Esophagus squamous epithelium (tissue), 4 donors: ENCODE measurements at regions not wholly inside any gene's neighbourhood (a gene's known extent, or its start where the extent isn't known, plus 50 kb on each side); places are given as distances from the start of the nearest gene placed in this dataset.

Experiments
- CTCF ChIP-seq, 6 experiments: fragments of 450-650 bp in 4 of 6; fragments of 200-600 bp in 2 of 6; sonication (generic) in 2 of 6; IDR thresholded peaks; one replicate each; pipeline ENCODE4 v1.5.1; 2016 to 2019; ENCODE audit warnings: antibody characterized with exemption in 6 of 6, mild to moderate bottlenecking in 4 of 6, moderate library complexity in 4 of 6
- POLR2A ChIP-seq, 4 donors: fragments of 450-650 bp; IDR thresholded peaks; one replicate each; pipeline ENCODE4 v1.6.1; 2017; ENCODE audit warnings: antibody characterized with exemption in 4 of 4, mild to moderate bottlenecking in 4 of 4, moderate library complexity in 3 of 4

DNA sequence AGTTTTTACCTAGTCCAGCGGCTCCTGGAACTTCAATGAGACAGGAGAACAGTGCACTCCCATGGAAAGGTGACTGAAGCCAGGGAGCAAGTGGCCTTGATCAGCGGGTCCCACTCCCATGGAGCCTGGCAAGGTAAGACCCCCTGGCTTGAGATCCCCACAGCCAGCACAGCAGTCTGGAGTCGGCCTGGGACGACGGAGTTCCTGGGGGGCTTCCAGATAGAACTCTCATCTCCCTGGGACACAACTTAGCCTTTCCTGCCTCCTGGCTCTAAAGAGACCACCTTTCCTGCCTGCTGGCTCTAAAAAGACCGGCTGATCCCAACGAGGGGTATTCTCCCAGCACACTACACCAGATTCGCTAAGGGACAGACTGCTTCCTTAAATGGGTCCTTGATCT lies 1279.0 kb upstream of the GOT2 start:
- no peak for TF ChIP-seq CTCF (IDR thresholded peaks at IDR 0.05)
- no peak for TF ChIP-seq POLR2A (IDR thresholded peaks at IDR 0.05)
